Endothelial cell of umbilical vein (primary cell): ENCODE measurements at regions not wholly inside any gene's neighbourhood (a gene's known extent, or its start where the extent isn't known, plus 50 kb on each side); places are given as distances from the start of the nearest gene placed in this dataset.

Experiments
- BruUV-seq: library from RNA; stranded (reverse); fragments of 400-500 nt; replicated peaks from 2 replicates; lab custom pipeline; 2021; lab: Mats Ljungman, UMichigan
- CTCF ChIA-PET: fragments of 300-600, 350-600 bp; sonication (Branson Sonifier 250); formaldehyde crosslinking; loops from one replicate; lab custom pipeline; 2021; ENCODE audit warnings: antibody characterized with exemption, inconsistent platforms; lab: Charles Lee
- POLR2A ChIA-PET: fragments of 300-600, 350-600 bp; sonication (Branson Sonifier 250); formaldehyde crosslinking; loops from one replicate; lab custom pipeline; 2021; ENCODE audit warnings: antibody characterized with exemption, inconsistent platforms; lab: Charles Lee
- DNase-seq: peaks from one replicate; pipeline ENCODE4 v3.0.0-alpha.2; 2011; ENCODE audit warnings: low read depth, low spot score
- FAIRE-seq: peaks from 2 replicates; lab custom pipeline; 2011; peaks lifted over from hg19 to GRCh38; lab: Jason Lieb, UNC
- H2AFZ ChIP-seq: 2 replicates; pipeline ENCODE4 v1.6.0; 2012; ENCODE audit warnings: low read depth, low read length, control low read depth, inconsistent platforms
- H3K27ac ChIP-seq: 2 replicates; pipeline ENCODE4 v1.5.1; 2011; ENCODE audit warnings: low read depth, mild to moderate bottlenecking, control low read depth, low read length, moderate library complexity; ENCODE audit not compliant: insufficient read depth
- H3K27me3 ChIP-seq, 2 experiments: 2 replicates each; pipeline versions ENCODE4 v1.6.0 to v1.6.1; 2011; ENCODE audit warnings: low read length in 2 of 2, mixed read lengths in 1 of 2; ENCODE audit not compliant: control insufficient read depth in 2 of 2, insufficient read depth in 2 of 2
- H3K36me3 ChIP-seq, 2 experiments: 2 replicates in 1 of 2; 3 replicates in 1 of 2; pipeline ENCODE4 v1.5.1; 2011; ENCODE audit warnings: low read length in 2 of 2, mild to moderate bottlenecking in 1 of 2, moderate library complexity in 1 of 2; ENCODE audit not compliant: control insufficient read depth in 2 of 2, insufficient read depth in 2 of 2; ENCODE audit errors: extremely low read depth in 1 of 2
- H3K4me1 ChIP-seq: 3 replicates; pipeline ENCODE4 v1.5.1; 2011; ENCODE audit warnings: mild to moderate bottlenecking, low read length; ENCODE audit not compliant: control insufficient read depth, insufficient read depth; ENCODE audit errors: extremely low read depth
- H3K4me2 ChIP-seq: 2 replicates; pipeline ENCODE4 v1.6.1; 2011; ENCODE audit warnings: low read length, control low read depth, mixed read lengths; ENCODE audit not compliant: insufficient read depth
- H3K4me3 ChIP-seq, 3 experiments: fragments of 200-600 bp in 1 of 3; sonication (generic), shearing (Covaris generic) in 1 of 3; replicated peaks in 1 of 3; 2 replicates each; pipeline ENCODE4 v1.5.1; 2011 to 2016; ENCODE audit warnings: control low read depth in 3 of 3, low read length in 3 of 3, mild to moderate bottlenecking in 2 of 3, inconsistent platforms in 1 of 3, low read depth in 1 of 3, moderate library complexity in 1 of 3; ENCODE audit not compliant: insufficient read depth in 1 of 3
- H3K79me2 ChIP-seq: 2 replicates; pipeline ENCODE4 v1.6.0; 2012; ENCODE audit warnings: low read length, inconsistent platforms; ENCODE audit not compliant: control insufficient read depth, insufficient read depth
- H3K9ac ChIP-seq: replicated peaks from 2 replicates; pipeline ENCODE3; 2011; ENCODE audit warnings: low read length, control low read depth; ENCODE audit not compliant: insufficient read depth; ENCODE audit errors: extremely low read depth
- H3K9me1 ChIP-seq: replicated peaks from 3 replicates; pipeline ENCODE4 v1.6.0; 2011; ENCODE audit warnings: mild to moderate bottlenecking, low read length; ENCODE audit not compliant: control insufficient read depth, insufficient read depth; ENCODE audit errors: extremely low read depth
- H3K9me3 ChIP-seq: replicated peaks from 2 replicates; pipeline ENCODE4 v1.5.1; 2012; ENCODE audit warnings: low read length, inconsistent platforms; ENCODE audit not compliant: control insufficient read depth, insufficient read depth
- H4K20me1 ChIP-seq: replicated peaks from 2 replicates; pipeline ENCODE3; 2011; ENCODE audit warnings: mild to moderate bottlenecking, low read length; ENCODE audit not compliant: control insufficient read depth, insufficient read depth; ENCODE audit errors: extremely low read depth
- CTCF ChIP-seq, 2 donors: IDR thresholded peaks; 1 replicate in 1 of 2; 2 replicates in 1 of 2; pipeline ENCODE4 v1.5.1; 2011; ENCODE audit warnings: low read length in 2 of 2, mild to moderate bottlenecking in 2 of 2, moderate library complexity in 2 of 2, control low read depth in 1 of 2, inconsistent platforms in 1 of 2, low read depth in 1 of 2; ENCODE audit not compliant: insufficient read depth in 1 of 2; ENCODE audit errors: extremely low read depth in 1 of 2
- EZH2 ChIP-seq: IDR thresholded peaks from 2 replicates; pipeline ENCODE4 v1.6.1; 2012; ENCODE audit warnings: borderline replicate concordance, low read depth, mild to moderate bottlenecking, moderate library complexity, low read length, inconsistent platforms; ENCODE audit not compliant: severe bottlenecking
- FOS ChIP-seq: IDR thresholded peaks from 2 replicates; pipeline ENCODE4 v1.6.1; 2011; ENCODE audit warnings: mild to moderate bottlenecking, low read length, moderate library complexity, borderline replicate concordance; ENCODE audit not compliant: insufficient read depth
- JUN ChIP-seq: IDR thresholded peaks from 2 replicates; pipeline ENCODE4 v1.6.1; 2011; ENCODE audit warnings: borderline replicate concordance, low read depth; ENCODE audit not compliant: insufficient read length, insufficient read depth
- MYC ChIP-seq: IDR thresholded peaks from one replicate; pipeline ENCODE4 v1.6.1; 2011; ENCODE audit warnings: mild to moderate bottlenecking, low read depth, low read length
- POLR2A ChIP-seq: IDR thresholded peaks from 2 replicates; pipeline ENCODE4 v1.6.1; 2012; ENCODE audit warnings: low read depth, mild to moderate bottlenecking, control low read depth, low read length
- POLR2AphosphoS5 ChIP-seq: IDR thresholded peaks from 2 replicates; pipeline ENCODE4 v1.6.1; 2012; ENCODE audit warnings: low read depth, mild to moderate bottlenecking, control low read depth, low read length, moderate library complexity; ENCODE audit not compliant: insufficient read depth
- dilution Hi-C: fragments of 300-500 bp; cut with MboI; formaldehyde crosslinking; loops from one replicate; pipeline ENCODE4 v1.15.0; 2019; ENCODE audit warnings: low sequenced_read_pairs; ENCODE audit not compliant: extremely low pct_ligation_motif_present
- intact Hi-C: fragments of 100-400 bp; cut with micrococcal nuclease; formaldehyde crosslinking; loops from one replicate; pipeline ENCODE4 v1.10.0; 2022

- H3K27me3 ChIP-seq: no peaks in the 10 kb centered on the region
- DNase-seq (no peak), FAIRE-seq (no peak)
- no peaks in the 10 kb centered on the region for H3K36me3 ChIP-seq
- H3K9me1 ChIP-seq: no peaks in the 10 kb centered on the region
- H3K27ac ChIP-seq: no peak overlapping the region
- ChIA-PET POLR2A (no interaction called here), CTCF (no interaction called here)
- intact Hi-C loops: no loop called here
- H3K4me3 ChIP-seq: no peak overlapping the region
- H2AFZ ChIP-seq: no peak overlapping the region
- no peaks in the 10 kb centered on the region for H3K9me3 ChIP-seq
- H3K9ac ChIP-seq: no peak overlapping the region
- TF ChIP-seq POLR2A (no peak), JUN (no peak), MYC (no peak)
- H4K20me1 ChIP-seq: no peaks in the 10 kb centered on the region
- BruUV-seq: no TSS peak
- H3K4me2 ChIP-seq: no peak overlapping the region
- H3K79me2 ChIP-seq: no peaks in the 10 kb centered on the region
- H3K4me1 ChIP-seq: no peaks in the 10 kb centered on the region
- dilution Hi-C loops: no loop called here
These were observed 118.9 kb upstream of the OTOS start for GRCh38 chr2:240259201-240259923.

GRCh38 chr2:240259924-240260529 is 119.6 kb upstream of the OTOS start:
- intact Hi-C loops: no loop called here
- Histone ChIP-seq H3K79me2 (no peaks in the 10 kb centered on the region), H4K20me1 (no peaks in the 10 kb centered on the region), H3K9me1 (no peaks in the 10 kb centered on the region), H2AFZ (no peak overlapping the region), H3K9ac (no peak overlapping the region), H3K27me3 (no peaks in the 10 kb centered on the region), H3K27ac (no peak overlapping the region), H3K4me1 (no peaks in the 10 kb centered on the region), H3K36me3 (no peaks in the 10 kb centered on the region), H3K4me2 (no peak overlapping the region), H3K9me3 (no peaks in the 10 kb centered on the region), H3K4me3 (no peak overlapping the region)
- no peak for DNase-seq
- FAIRE-seq: no peak
- ChIA-PET CTCF (no interaction called here), POLR2A (no interaction called here)
- no peak for TF ChIP-seq POLR2A
- no peak for TF ChIP-seq EZH2
- TF ChIP-seq FOS: no peak
- TF ChIP-seq POLR2AphosphoS5: no peak
- TF ChIP-seq CTCF (IDR thresholded peaks at IDR 0.05; ENCODE audit: extremely low read depth in 1 of 2, insufficient read depth in 1 of 2, low read depth in 1 of 2, low read length in 2 of 2): no peak
- dilution Hi-C loops: no loop called here
- BruUV-seq: no TSS peak
